Gastrocnemius medialis (tissue), 4 donors: ENCODE measurements at regions not wholly inside any gene's neighbourhood (a gene's known extent, or its start where the extent isn't known, plus 50 kb on each side); places are given as distances from the start of the nearest gene placed in this dataset.
A peak's percentile ranks its signal among the peaks of the same experiment; 100 is the strongest.

Source experiments
- CTCF ChIP-seq, 5 experiments: fragments of 450-650 bp in 3 of 5; fragments of 200-600 bp in 2 of 5; sonication (generic) in 2 of 5; IDR thresholded peaks in 4 of 5; conservative IDR thresholded peaks in 1 of 5; 1 replicate in 4 of 5; 2 replicates in 1 of 5; pipeline ENCODE4 v1.5.1; 2016 to 2019; ENCODE audit warnings: antibody characterized with exemption in 5 of 5, mild to moderate bottlenecking in 3 of 5, moderate library complexity in 3 of 5
- POLR2A ChIP-seq, 2 donors: fragments of 450-650 bp; IDR thresholded peaks; one replicate each; pipeline ENCODE4 v1.6.1; 2017; ENCODE audit warnings: antibody characterized with exemption in 2 of 2, mild to moderate bottlenecking in 2 of 2, moderate library complexity in 2 of 2

- peak in 1 of 5 experiments; percentile 29 for TF ChIP-seq CTCF (IDR thresholded peaks at IDR 0.05 in 4 of 5, conservative IDR thresholded peaks at IDR 0.05 in 1 of 5)
- no peak for TF ChIP-seq POLR2A (IDR thresholded peaks at IDR 0.05)
Measured at GRCh38 chrX:66110112-66110511, 53.9 kb upstream of the HEPH start.
